GM23338 (cell line): ENCODE measurements at regions not wholly inside any gene's neighbourhood (a gene's known extent, or its start where the extent isn't known, plus 50 kb on each side); places are given as distances from the start of the nearest gene placed in this dataset.

Experiments used
- ATAC-seq: fragments of 200-7000 bp; cut with Tn5 transposase; 3 replicates; pipeline ENCODE4 v1.9.1; 2020
- DNase-seq: peaks from one replicate; pipeline ENCODE4 v3.0.0-alpha.2; 2015; ENCODE audit warnings: low spot score
- H2AFZ ChIP-seq: fragments of 200-600 bp; sonication (generic); 2 replicates; pipeline ENCODE4 v1.8.0; 2016; ENCODE audit warnings: antibody characterized with exemption, mild to moderate bottlenecking, moderate library complexity
- H3F3A ChIP-seq: fragments of 200-600 bp; sonication (generic); replicated peaks from 2 replicates; pipeline ENCODE4 v1.8.0; 2017; ENCODE audit warnings: antibody characterized with exemption, mixed run types, low read depth
- H3K27ac ChIP-seq: fragments of 200-600 bp; sonication (generic); 2 replicates; pipeline ENCODE4 v1.6.1; 2016; ENCODE audit warnings: low read depth
- H3K27me3 ChIP-seq: fragments of 200-600 bp; sonication (generic); 2 replicates; pipeline ENCODE4 v1.8.0; 2016; ENCODE audit warnings: mild to moderate bottlenecking, mixed run types, moderate library complexity; ENCODE audit not compliant: insufficient read depth
- H3K36me3 ChIP-seq: fragments of 200-600 bp; sonication (generic); 2 replicates; pipeline ENCODE4 v1.8.0; 2016; ENCODE audit warnings: mild to moderate bottlenecking; ENCODE audit not compliant: insufficient read depth
- H3K4me1 ChIP-seq: fragments of 200-600 bp; sonication (generic); 2 replicates; pipeline ENCODE4 v1.8.0; 2016; ENCODE audit warnings: mild to moderate bottlenecking, moderate library complexity; ENCODE audit not compliant: insufficient read depth
- H3K4me2 ChIP-seq: fragments of 200-600 bp; sonication (generic); 2 replicates; pipeline ENCODE4 v1.7.1; 2017; ENCODE audit warnings: mixed run types
- H3K4me3 ChIP-seq: fragments of 200-600 bp; sonication (generic); 2 replicates; pipeline ENCODE4 v1.6.1; 2016; ENCODE audit warnings: mixed run types
- H3K79me2 ChIP-seq: fragments of 200-600 bp; sonication (generic); replicated peaks from 2 replicates; pipeline ENCODE4 v1.8.0; 2017; ENCODE audit warnings: mild to moderate bottlenecking; ENCODE audit not compliant: insufficient read depth
- H3K9me2 ChIP-seq: fragments of 200-600 bp; sonication (generic); 2 replicates; pipeline ENCODE4 v1.8.0; 2017; ENCODE audit not compliant: insufficient read depth
- H4K20me1 ChIP-seq: fragments of 200-600 bp; sonication (generic); replicated peaks from 2 replicates; pipeline ENCODE4 v1.8.0; 2017; ENCODE audit warnings: mild to moderate bottlenecking; ENCODE audit not compliant: insufficient read depth
- H3K27ac Mint-ChIP-seq: 2 replicates; pipeline ENCODE4 v1.8.0; 2020; ENCODE audit warnings: inconsistent platforms, mild to moderate bottlenecking, moderate library complexity, mixed read lengths
- H3K27me3 Mint-ChIP-seq: 3 replicates; pipeline ENCODE4 v1.8.0; 2022; ENCODE audit warnings: low read depth, mild to moderate bottlenecking, moderate library complexity, mixed read lengths, inconsistent platforms; ENCODE audit not compliant: insufficient read depth, poor library complexity
- H3K36me3 Mint-ChIP-seq: 3 replicates; pipeline ENCODE4 v1.8.0; 2021; ENCODE audit warnings: low read depth, mild to moderate bottlenecking, inconsistent platforms, moderate library complexity, mixed read lengths
- H3K4me1 Mint-ChIP-seq: 3 replicates; pipeline ENCODE4 v1.8.0; 2020; ENCODE audit warnings: mild to moderate bottlenecking, inconsistent platforms, mixed read lengths
- H3K4me3 Mint-ChIP-seq: 3 replicates; pipeline ENCODE4 v1.8.0; 2021; ENCODE audit warnings: moderate library complexity, mild to moderate bottlenecking, inconsistent platforms, mixed read lengths
- H3K9me3 Mint-ChIP-seq: 3 replicates; pipeline ENCODE4 v1.8.0; 2020; ENCODE audit warnings: moderate library complexity, mild to moderate bottlenecking, inconsistent platforms, mixed read lengths
- CREB1 ChIP-seq: fragments of 250-450 bp; sonication (Bioruptor Pico); IDR thresholded peaks from 2 replicates; pipeline ENCODE4 v1.5.0; 2020; ENCODE audit warnings: low read depth, mild to moderate bottlenecking, moderate library complexity
- ETS1 ChIP-seq: IDR thresholded peaks from 2 replicates; pipeline ENCODE4 v1.6.1; 2016; ENCODE audit warnings: antibody characterized with exemption
- EZH2 ChIP-seq: fragments of 200-600 bp; sonication (generic); IDR thresholded peaks from one replicate; pipeline ENCODE4 v1.8.0; 2017; ENCODE audit warnings: antibody characterized with exemption, mild to moderate bottlenecking, low read depth; ENCODE audit not compliant: unreplicated experiment
- JUNB ChIP-seq: IDR thresholded peaks from one replicate; pipeline ENCODE4 v1.6.1; 2016; ENCODE audit warnings: antibody characterized with exemption; ENCODE audit not compliant: unreplicated experiment
- NANOG ChIP-seq: IDR thresholded peaks from 2 replicates; pipeline ENCODE4 v1.6.1; 2016; ENCODE audit warnings: antibody characterized with exemption, borderline replicate concordance
- POLR2AphosphoS5 ChIP-seq: IDR thresholded peaks from 2 replicates; pipeline ENCODE4 v1.6.1; 2016; ENCODE audit warnings: antibody characterized with exemption, low read depth
- REST ChIP-seq: IDR thresholded peaks from one replicate; pipeline ENCODE4 v1.6.1; 2018; ENCODE audit warnings: antibody characterized with exemption; ENCODE audit not compliant: unreplicated experiment
- STAT1 ChIP-seq: IDR thresholded peaks from one replicate; pipeline ENCODE4 v1.6.1; 2016; ENCODE audit warnings: antibody characterized with exemption; ENCODE audit not compliant: unreplicated experiment
- ZNF114 ChIP-seq: fragments of 250-450 bp; sonication (Bioruptor Pico); IDR thresholded peaks from 2 replicates; pipeline ENCODE4 v1.5.0; 2020; ENCODE audit warnings: mild to moderate bottlenecking, moderate library complexity
- ZNF331 ChIP-seq: fragments of 250-450 bp; sonication (Bioruptor Pico); IDR thresholded peaks from 2 replicates; pipeline ENCODE4 v1.5.0; 2020; ENCODE audit warnings: low read depth, mild to moderate bottlenecking, moderate library complexity
- ZNF462 ChIP-seq: fragments of 250-450 bp; sonication (Bioruptor Pico); IDR thresholded peaks from 2 replicates; pipeline ENCODE4 v1.5.0; 2020; ENCODE audit warnings: mild to moderate bottlenecking, moderate library complexity
- TF ChIP-seq, protein P1 (sequence below), 2 experiments: fragments of 200-600 bp in 1 of 2; sonication (generic) in 1 of 2; conservative IDR thresholded peaks; 2 replicates each; pipeline versions ENCODE4 v1.5.1 to v1.6.1; 2016 to 2017; ENCODE audit warnings: antibody characterized with exemption in 2 of 2, low read depth in 2 of 2, mild to moderate bottlenecking in 2 of 2, moderate library complexity in 1 of 2

- TF ChIP-seq ZNF462, result no peak
- TF ChIP-seq EZH2, result no peak
- no peak for TF ChIP-seq JUNB
- TF ChIP-seq POLR2AphosphoS5, result no peak
- TF ChIP-seq ETS1, result no peak
These were observed 315.0 kb upstream of the NR3C2 start (continued) for GRCh38 chr4:148757171-148757570.

- Mint-ChIP-seq H3K36me3 (no peaks in the 10 kb centered on the region), H3K4me3 (no peak overlapping the region), H3K27ac (no peak overlapping the region), H3K27me3 (no peaks in the 10 kb centered on the region), H3K9me3 (no peaks in the 10 kb centered on the region), H3K4me1 (no peaks in the 10 kb centered on the region)
- Histone ChIP-seq H3K79me2 (no peaks in the 10 kb centered on the region), H3K4me1 (no peaks in the 10 kb centered on the region), H3K4me2 (no peak overlapping the region), H3K36me3 (no peaks in the 10 kb centered on the region), H4K20me1 (no peaks in the 10 kb centered on the region), H3K4me3 (no peak overlapping the region), H3F3A (no peaks in the 10 kb centered on the region), H2AFZ (0 out of 2 replicates have a peak overlapping the region, but pooled peaks have one; percentile 14), H3K9me2 (no peaks in the 10 kb centered on the region), H3K27ac (no peak overlapping the region), H3K27me3 (no peaks in the 10 kb centered on the region)
- ATAC-seq (no peak), DNase-seq (no peak)
- no peak for TF ChIP-seq NANOG
- no peak for TF ChIP-seq STAT1
- TF ChIP-seq ETS1, result no peak
- TF ChIP-seq REST, result no peak
- no peak for TF ChIP-seq ZNF114 (CRISPR knock-in tag)
- TF ChIP-seq, protein P1, sequence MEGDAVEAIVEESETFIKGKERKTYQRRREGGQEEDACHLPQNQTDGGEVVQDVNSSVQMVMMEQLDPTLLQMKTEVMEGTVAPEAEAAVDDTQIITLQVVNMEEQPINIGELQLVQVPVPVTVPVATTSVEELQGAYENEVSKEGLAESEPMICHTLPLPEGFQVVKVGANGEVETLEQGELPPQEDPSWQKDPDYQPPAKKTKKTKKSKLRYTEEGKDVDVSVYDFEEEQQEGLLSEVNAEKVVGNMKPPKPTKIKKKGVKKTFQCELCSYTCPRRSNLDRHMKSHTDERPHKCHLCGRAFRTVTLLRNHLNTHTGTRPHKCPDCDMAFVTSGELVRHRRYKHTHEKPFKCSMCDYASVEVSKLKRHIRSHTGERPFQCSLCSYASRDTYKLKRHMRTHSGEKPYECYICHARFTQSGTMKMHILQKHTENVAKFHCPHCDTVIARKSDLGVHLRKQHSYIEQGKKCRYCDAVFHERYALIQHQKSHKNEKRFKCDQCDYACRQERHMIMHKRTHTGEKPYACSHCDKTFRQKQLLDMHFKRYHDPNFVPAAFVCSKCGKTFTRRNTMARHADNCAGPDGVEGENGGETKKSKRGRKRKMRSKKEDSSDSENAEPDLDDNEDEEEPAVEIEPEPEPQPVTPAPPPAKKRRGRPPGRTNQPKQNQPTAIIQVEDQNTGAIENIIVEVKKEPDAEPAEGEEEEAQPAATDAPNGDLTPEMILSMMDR (conservative IDR thresholded peaks at IDR 0.05; ENCODE audit: low read depth in 2 of 2), result no peak
- no peak for TF ChIP-seq JUNB
- TF ChIP-seq ZNF331, result no peak
- no peak for TF ChIP-seq CREB1 (CRISPR knock-in tag)
These were observed 307.2 kb upstream of the NR3C2 start for GRCh38 chr4:148749403-148749802.
